ENCODE measurements at regions not wholly inside any gene's neighbourhood (a gene's known extent, or its start where the extent isn't known, plus 50 kb on each side); places are given as distances from the start of the nearest gene placed in this dataset.

- TF ChIP-seq TAF1 (IDR thresholded peaks at IDR 0.05; ENCODE audit: low read depth) (no peak), RAD21 (IDR thresholded peaks at IDR 0.05; ENCODE audit: low read depth) (no peak), REST (IDR thresholded peaks at IDR 0.05; ENCODE audit: low read depth) (no peak), EGR1 (IDR thresholded peaks at IDR 0.05) (no peak), EP300 (IDR thresholded peaks at IDR 0.05; ENCODE audit: borderline replicate concordance) (no peak), MAX (IDR thresholded peaks at IDR 0.05) (no peak), FOXM1 (IDR thresholded peaks at IDR 0.05; ENCODE audit: borderline replicate concordance, low read depth) (no peak), CEBPB (IDR thresholded peaks at IDR 0.05) (no peak), YY1 (IDR thresholded peaks at IDR 0.05; ENCODE audit: low read depth) (no peak), CREB1 (IDR thresholded peaks at IDR 0.05; ENCODE audit: low read depth) (no peak), ZBTB7A (IDR thresholded peaks at IDR 0.05; ENCODE audit: low read depth) (no peak), USF1 (IDR thresholded peaks at IDR 0.05) (no peak)
Observed at GRCh38 chr16:52871481-52871880, 181.2 kb downstream of the CHD9NB start.

All from Ishikawa (cell line).